OCI-M1 (cell line): ENCODE measurements at regions not wholly inside any gene's neighbourhood (a gene's known extent, or its start where the extent isn't known, plus 50 kb on each side); places are given as distances from the start of the nearest gene placed in this dataset.
"Not testable (repeated sequence)": the region's sequence is repeated elsewhere in the genome, so short reads cannot be mapped to it uniquely, and the experiment has no call there.

ENCODE experiments used
- DNase-seq: peaks from one replicate; lab custom pipeline; 2025; lab: John Stamatoyannopoulos, UW

GRCh38 chr13:112174476-112175110 lies 107.6 kb downstream of the SOX1 start:
- DNase-seq = peak; percentile 43

GRCh38 chr13:112175162-112176075 lies 108.5 kb downstream of the SOX1 start:
- DNase-seq = no peak

- DNase-seq = not testable (repeated sequence)
Measured at GRCh38 chr13:112176141-112177119, 109.5 kb downstream of the SOX1 start.

- DNase-seq = no peak
Measured at GRCh38 chr13:112177450-112178288, 110.7 kb downstream of the SOX1 start.

- no peak for DNase-seq
Measured at GRCh38 chr13:112178769-112179168, 111.8 kb downstream of the SOX1 start.

GRCh38 chr13:112179421-112179820 lies 112.5 kb downstream of the SOX1 start:
- DNase-seq = no peak

DNA sequence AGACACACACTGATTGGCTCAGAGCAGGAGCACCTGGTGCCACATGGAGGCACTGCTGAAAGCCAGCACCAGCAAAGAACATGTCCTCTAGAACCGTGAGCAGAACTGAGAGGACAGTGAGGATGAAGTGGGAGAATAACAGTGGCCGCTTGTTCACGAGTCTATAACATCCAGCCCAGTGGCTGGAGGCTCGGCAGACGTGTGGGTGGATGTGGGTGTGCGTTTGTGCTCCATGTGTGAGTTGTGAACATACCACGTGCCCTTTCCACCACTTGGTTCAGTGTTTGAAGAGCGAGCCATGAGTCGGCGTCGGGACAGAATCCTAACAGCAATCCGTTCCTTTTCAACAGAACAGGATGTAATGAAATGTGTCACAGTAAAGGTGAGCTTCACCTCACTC lies 113.0 kb downstream of the SOX1 start:
- no peak for DNase-seq

- no peak for DNase-seq
Measured at GRCh38 chr13:112181336-112182067, 114.6 kb downstream of the SOX1 start.

GRCh38 chr13:112182251-112182650 lies 115.3 kb downstream of the SOX1 start:
- DNase-seq = no peak

GRCh38 chr13:112182846-112183531 lies 116.0 kb downstream of the SOX1 start:
- no peak for DNase-seq

DNA sequence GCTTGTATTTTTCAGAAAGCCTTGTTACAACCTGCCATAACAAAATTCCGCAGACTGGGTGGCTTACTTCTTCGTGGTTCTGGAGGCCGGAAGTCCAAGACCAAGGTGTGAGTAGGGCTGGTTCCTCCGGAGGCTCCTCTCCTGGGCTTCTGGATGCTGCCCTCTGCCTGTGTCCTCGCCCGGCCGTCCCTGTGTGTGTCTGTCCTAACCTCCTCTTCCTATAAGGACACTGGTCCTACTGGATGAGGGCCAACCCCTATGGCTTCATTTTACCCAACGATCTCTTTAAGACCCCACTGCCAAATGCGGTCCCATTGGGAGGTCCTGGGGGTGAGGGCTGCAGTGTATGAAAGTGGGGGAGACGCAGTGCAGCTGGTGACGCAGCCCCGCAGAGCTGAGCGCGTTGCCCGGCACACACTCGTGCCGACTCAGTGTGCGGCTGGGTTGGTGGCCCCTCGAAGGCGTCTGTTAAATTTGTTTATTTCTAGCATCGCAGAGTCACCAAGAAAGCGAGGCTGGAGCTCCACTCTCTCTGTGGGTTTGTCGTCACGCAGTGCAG lies 116.7 kb downstream of the SOX1 start:
- no peak for DNase-seq

GRCh38 chr13:112184261-112184660 lies 117.3 kb downstream of the SOX1 start:
- DNase-seq = no peak

DNA sequence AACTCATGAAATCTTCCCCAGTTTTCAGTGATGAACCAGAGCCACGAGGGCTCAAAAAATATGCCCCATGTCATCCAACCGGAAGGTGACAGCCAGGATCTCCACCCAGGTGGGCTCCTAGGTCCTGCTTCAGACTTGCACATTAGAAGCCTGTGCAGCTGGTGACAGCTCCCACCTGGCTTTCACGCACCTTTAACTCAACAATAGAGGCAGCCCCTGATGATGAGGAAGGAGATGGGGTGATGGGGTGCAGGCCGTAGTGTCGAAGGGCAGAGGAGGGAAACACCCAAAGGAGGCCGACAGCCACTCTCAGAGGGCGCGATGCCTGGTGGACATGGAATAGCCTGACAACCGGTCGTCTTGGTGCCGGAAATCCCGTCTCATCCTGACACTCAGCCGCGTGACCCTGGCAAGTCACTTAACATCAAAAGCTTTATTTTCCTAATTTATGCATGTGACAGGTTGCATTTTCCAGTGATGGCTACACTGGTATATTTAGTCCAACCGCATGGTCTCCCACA lies 118.0 kb downstream of the SOX1 start:
- no peak for DNase-seq

DNA sequence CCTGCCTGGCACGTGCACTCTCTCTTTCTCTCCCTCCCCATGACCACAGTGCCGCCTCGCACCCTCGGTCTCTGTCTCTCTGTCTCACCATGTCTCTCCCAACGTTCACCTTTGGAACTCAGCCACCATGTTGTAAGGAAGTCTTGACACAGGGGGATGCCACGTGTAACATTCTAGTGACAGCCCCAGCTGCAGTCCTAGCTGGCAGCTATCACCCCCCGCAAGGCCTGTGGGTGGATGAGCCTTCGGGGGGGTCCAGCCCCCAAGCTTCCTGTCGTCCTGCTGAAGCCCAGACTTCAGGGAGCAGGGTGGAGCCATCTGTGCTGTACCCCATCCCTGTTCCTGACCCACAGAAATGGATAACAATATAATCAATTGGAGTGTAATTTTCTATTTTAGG lies 118.5 kb downstream of the SOX1 start:
- no peak for DNase-seq

GRCh38 chr13:112186091-112186490 lies 119.1 kb downstream of the SOX1 start:
- no peak for DNase-seq

DNA sequence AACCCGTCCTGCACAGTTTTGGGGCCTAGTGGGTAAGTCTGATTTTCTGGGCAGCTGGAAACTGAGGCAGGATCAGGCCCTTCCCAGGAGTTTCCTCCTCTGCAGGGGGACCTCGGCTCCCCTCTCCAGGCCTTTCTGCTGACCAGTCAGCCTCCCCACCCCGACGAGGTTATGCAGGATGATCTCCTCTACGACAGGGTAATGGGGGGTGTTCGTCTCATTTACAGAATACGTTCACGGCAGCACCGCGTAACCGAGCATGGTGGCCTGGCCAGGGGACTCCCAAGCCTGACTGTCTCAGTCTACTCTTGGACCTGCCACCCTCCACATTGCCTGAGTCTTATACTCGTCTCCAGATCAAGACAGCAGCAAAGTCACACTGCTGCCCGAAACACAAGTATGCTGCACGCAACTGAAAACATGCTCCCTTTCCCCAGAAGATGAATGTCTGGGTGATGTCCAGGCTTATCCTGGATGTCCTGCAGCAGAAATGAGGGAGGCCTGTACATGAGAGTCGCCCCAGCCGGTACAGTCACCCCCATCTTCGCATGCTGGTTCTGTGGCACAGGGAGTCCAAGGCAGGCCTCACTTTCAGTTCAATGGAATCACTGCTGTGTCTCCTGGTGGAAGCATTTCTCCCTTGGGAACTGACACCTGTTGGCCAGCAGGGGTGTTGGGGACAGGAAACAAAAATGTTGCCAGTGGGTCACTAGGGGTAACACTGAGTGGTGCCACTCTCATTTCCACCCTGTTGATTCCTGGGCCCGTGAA lies 120.8 kb downstream of the SOX1 start:
- no peak for DNase-seq

GRCh38 chr13:112188298-112188610 lies 121.3 kb downstream of the SOX1 start:
- DNase-seq = no peak

DNA sequence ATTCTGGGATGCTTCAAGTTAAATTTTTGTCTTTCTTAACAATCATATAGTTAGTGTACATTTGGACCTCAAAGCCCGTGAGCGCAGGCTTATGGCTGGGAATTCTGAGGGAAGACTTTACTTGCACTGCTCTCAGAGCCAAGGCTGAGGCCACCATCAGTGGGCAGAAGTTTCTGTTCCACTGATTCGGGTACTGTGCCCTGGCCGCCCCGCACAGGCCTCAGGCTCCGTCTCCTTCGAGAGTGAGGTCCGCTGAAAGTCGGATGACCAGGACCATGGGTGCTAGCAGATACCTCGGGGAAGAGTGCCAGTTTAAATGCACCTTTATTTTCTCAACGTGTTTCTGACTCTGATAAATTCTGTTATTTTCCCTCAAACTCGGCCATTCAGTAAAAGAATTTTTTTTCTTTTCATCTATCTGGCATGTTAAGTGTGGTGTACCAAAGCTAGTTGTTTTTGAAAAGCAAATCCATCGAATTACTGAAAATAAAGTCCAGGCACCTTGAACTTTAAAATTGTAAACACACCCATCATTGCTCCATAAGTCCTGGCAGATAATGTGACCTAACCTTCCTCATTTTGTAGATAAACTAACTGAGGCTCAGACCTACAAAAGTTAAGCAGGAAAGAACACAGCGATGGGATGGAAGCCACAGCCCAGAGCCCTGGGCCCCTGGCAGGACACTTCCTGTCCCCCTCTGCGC lies 126.7 kb downstream of the SOX1 start:
- no peak for DNase-seq
